ENCODE measurements at regions not wholly inside any gene's neighbourhood (a gene's known extent, or its start where the extent isn't known, plus 50 kb on each side); places are given as distances from the start of the nearest gene placed in this dataset.

- no peak for TF ChIP-seq EZH2 (IDR thresholded peaks at IDR 0.05; ENCODE audit: low read depth)
- TF ChIP-seq, protein P1, sequence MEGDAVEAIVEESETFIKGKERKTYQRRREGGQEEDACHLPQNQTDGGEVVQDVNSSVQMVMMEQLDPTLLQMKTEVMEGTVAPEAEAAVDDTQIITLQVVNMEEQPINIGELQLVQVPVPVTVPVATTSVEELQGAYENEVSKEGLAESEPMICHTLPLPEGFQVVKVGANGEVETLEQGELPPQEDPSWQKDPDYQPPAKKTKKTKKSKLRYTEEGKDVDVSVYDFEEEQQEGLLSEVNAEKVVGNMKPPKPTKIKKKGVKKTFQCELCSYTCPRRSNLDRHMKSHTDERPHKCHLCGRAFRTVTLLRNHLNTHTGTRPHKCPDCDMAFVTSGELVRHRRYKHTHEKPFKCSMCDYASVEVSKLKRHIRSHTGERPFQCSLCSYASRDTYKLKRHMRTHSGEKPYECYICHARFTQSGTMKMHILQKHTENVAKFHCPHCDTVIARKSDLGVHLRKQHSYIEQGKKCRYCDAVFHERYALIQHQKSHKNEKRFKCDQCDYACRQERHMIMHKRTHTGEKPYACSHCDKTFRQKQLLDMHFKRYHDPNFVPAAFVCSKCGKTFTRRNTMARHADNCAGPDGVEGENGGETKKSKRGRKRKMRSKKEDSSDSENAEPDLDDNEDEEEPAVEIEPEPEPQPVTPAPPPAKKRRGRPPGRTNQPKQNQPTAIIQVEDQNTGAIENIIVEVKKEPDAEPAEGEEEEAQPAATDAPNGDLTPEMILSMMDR (conservative IDR thresholded peaks at IDR 0.05), result no peak
Observed at GRCh38 chr7:115441033-115441432, 519.1 kb downstream of the MDFIC start.

All from PC-9 (cell line).